A673 (cell line): ENCODE measurements at regions not wholly inside any gene's neighbourhood (a gene's known extent, or its start where the extent isn't known, plus 50 kb on each side); places are given as distances from the start of the nearest gene placed in this dataset.
"Not testable (repeated sequence)": the region's sequence is repeated elsewhere in the genome, so short reads cannot be mapped to it uniquely, and the experiment has no call there.

Experiments used
- BruUV-seq: library from RNA; stranded (reverse); fragments of 400-500 nt; replicated peaks from 2 replicates; lab custom pipeline; 2021; lab: Mats Ljungman, UMichigan
- CTCF ChIA-PET: fragments of 300-600 bp; sonication (Branson Sonifier 250); formaldehyde crosslinking; loops from one replicate; lab custom pipeline; 2022; ENCODE audit warnings: antibody characterized with exemption; lab: Charles Lee
- POLR2A ChIA-PET: fragments of 300-600 bp; sonication (Branson Sonifier 250); formaldehyde crosslinking; loops from one replicate; lab custom pipeline; 2022; ENCODE audit warnings: antibody characterized with exemption; ENCODE audit not compliant: low non-redundant PET; lab: Charles Lee
- DNase-seq: peaks from one replicate; pipeline ENCODE4 v3.0.0-alpha.2; 2015; ENCODE audit warnings: low spot score
- H3K27ac ChIP-seq: fragments of 200-600 bp; sonication (generic); 2 replicates; pipeline ENCODE4 v1.5.1; 2016; ENCODE audit warnings: mixed run types, low read depth, mild to moderate bottlenecking, mixed read lengths, antibody characterized with exemption, low read length; ENCODE audit not compliant: poor library complexity, severe bottlenecking
- H3K27me3 ChIP-seq: fragments of 200-600 bp; sonication (generic); replicated peaks from 2 replicates; pipeline ENCODE4 v1.6.1; 2017; ENCODE audit warnings: mixed run types, low read depth, mild to moderate bottlenecking, mixed read lengths, antibody characterized with exemption, low read length; ENCODE audit not compliant: insufficient read depth, poor library complexity
- H3K36me3 ChIP-seq: fragments of 200-600 bp; sonication (generic); 2 replicates; pipeline ENCODE4 v1.6.1; 2016; ENCODE audit warnings: mixed run types, mild to moderate bottlenecking, mixed read lengths, antibody characterized with exemption, low read length; ENCODE audit not compliant: insufficient read depth, poor library complexity, severe bottlenecking
- H3K4me1 ChIP-seq: fragments of 200-600 bp; sonication (generic); 2 replicates; pipeline ENCODE4 v1.6.1; 2017; ENCODE audit warnings: mixed run types, mild to moderate bottlenecking, mixed read lengths, antibody characterized with exemption, low read length; ENCODE audit not compliant: insufficient read depth, poor library complexity, severe bottlenecking
- H3K4me3 ChIP-seq: fragments of 200-600 bp; sonication (generic); 2 replicates; pipeline ENCODE4 v1.5.1; 2016; ENCODE audit warnings: low read depth, mixed run types, mild to moderate bottlenecking, mixed read lengths, low read length; ENCODE audit not compliant: poor library complexity, severe bottlenecking
- H3K9me3 ChIP-seq: fragments of 200-600 bp; sonication (generic); 2 replicates; pipeline ENCODE4 v1.6.1; 2016; ENCODE audit warnings: mixed run types, low read depth, mild to moderate bottlenecking, mixed read lengths, antibody characterized with exemption, low read length; ENCODE audit not compliant: poor library complexity, severe bottlenecking
- EZH2 ChIP-seq: fragments of 200-600 bp; sonication (generic); IDR thresholded peaks from 2 replicates; pipeline ENCODE4 v1.6.1; 2017; ENCODE audit warnings: borderline replicate concordance, low read depth, mild to moderate bottlenecking, mixed read lengths, antibody characterized with exemption, low read length; ENCODE audit not compliant: poor library complexity, severe bottlenecking
- intact Hi-C: fragments of 100-400 bp; cut with micrococcal nuclease; formaldehyde crosslinking; loops from one replicate; pipeline ENCODE4 v1.10.0; 2022; ENCODE audit not compliant: unreplicated experiment
- TF ChIP-seq, protein P1 (sequence below): fragments of 300-800, 200-600 bp; sonication (generic); conservative IDR thresholded peaks from 2 replicates; pipeline ENCODE4 v1.5.1; 2017; ENCODE audit warnings: low read depth, mild to moderate bottlenecking, antibody characterized with exemption, low read length, moderate library complexity, mixed read lengths

DNA sequence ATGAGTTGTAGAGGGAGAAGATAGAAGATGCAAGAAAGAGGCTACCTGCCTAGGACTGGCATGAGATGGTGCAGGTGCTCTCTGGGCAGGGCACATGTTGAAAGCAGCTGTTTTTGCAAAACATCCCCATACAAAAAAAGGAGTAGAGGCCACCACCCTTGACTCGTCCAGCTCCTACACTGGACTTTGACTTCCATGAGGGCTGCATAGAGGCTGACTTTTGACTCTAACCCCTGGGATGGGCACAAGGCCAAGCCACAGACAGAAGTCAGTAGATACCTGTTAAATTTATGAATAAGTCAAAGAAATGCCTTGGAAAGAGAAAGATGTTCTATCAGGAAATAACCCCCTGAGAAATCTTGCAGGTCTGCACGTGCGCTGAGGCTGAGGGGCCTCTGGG, 1139.1 kb upstream of the TMEM132C start:
- Histone ChIP-seq H3K27ac (no peak overlapping the region), H3K36me3 (no peaks in the 10 kb centered on the region), H3K4me1 (no peaks in the 10 kb centered on the region), H3K9me3 (no peaks in the 10 kb centered on the region), H3K27me3 (no peaks in the 10 kb centered on the region), H3K4me3 (no peak overlapping the region)
- DNase-seq, result no peak
- BruUV-seq, result no TSS peak
- CTCF ChIA-PET, result no interaction called here
- TF ChIP-seq EZH2, result no peak
- TF ChIP-seq, protein P1, sequence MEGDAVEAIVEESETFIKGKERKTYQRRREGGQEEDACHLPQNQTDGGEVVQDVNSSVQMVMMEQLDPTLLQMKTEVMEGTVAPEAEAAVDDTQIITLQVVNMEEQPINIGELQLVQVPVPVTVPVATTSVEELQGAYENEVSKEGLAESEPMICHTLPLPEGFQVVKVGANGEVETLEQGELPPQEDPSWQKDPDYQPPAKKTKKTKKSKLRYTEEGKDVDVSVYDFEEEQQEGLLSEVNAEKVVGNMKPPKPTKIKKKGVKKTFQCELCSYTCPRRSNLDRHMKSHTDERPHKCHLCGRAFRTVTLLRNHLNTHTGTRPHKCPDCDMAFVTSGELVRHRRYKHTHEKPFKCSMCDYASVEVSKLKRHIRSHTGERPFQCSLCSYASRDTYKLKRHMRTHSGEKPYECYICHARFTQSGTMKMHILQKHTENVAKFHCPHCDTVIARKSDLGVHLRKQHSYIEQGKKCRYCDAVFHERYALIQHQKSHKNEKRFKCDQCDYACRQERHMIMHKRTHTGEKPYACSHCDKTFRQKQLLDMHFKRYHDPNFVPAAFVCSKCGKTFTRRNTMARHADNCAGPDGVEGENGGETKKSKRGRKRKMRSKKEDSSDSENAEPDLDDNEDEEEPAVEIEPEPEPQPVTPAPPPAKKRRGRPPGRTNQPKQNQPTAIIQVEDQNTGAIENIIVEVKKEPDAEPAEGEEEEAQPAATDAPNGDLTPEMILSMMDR, result no peak
- intact Hi-C loops, result no loop called here
- POLR2A ChIA-PET, result no interaction called here

DNA sequence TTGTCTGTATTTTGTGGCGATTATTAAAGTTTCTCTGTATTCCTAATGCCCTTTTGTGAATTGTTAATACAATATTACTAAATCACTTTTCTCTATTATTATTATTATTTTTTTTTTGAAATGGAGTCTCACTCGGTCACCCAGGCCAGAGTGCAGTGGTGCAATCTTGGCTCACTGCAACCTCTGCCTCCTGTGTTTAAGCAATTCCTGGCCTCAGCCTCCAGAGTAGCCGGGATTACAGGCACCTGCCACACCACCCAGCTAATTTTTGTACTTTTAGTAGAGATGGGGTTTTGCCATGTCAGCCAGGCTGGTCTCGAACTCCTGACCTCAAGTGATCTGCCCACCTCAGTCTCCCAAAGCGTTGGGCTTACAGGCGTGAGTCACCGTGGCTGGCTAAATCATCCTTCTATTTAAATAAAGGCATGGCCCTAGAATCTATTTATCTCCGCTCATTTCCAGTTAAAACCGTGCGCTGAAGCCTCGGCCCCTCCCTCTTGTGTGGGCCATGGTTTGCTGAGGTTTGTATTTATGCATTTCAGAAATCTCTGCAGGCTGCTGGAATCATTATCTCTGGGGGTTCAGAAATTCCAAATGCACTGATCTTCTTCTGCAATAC, 1136.4 kb upstream of the TMEM132C start:
- BruUV-seq, result no TSS peak
- intact Hi-C loops, result no loop called here
- Histone ChIP-seq H3K27ac (no peak overlapping the region), H3K4me3 (no peak overlapping the region), H3K9me3 (no peaks in the 10 kb centered on the region), H3K27me3 (no peaks in the 10 kb centered on the region), H3K4me1 (no peaks in the 10 kb centered on the region), H3K36me3 (no peaks in the 10 kb centered on the region)
- POLR2A ChIA-PET, result no interaction called here
- CTCF ChIA-PET, result no interaction called here
- DNase-seq, result no peak
- TF ChIP-seq, protein P1, result no peak
- no peak for TF ChIP-seq EZH2

DNA sequence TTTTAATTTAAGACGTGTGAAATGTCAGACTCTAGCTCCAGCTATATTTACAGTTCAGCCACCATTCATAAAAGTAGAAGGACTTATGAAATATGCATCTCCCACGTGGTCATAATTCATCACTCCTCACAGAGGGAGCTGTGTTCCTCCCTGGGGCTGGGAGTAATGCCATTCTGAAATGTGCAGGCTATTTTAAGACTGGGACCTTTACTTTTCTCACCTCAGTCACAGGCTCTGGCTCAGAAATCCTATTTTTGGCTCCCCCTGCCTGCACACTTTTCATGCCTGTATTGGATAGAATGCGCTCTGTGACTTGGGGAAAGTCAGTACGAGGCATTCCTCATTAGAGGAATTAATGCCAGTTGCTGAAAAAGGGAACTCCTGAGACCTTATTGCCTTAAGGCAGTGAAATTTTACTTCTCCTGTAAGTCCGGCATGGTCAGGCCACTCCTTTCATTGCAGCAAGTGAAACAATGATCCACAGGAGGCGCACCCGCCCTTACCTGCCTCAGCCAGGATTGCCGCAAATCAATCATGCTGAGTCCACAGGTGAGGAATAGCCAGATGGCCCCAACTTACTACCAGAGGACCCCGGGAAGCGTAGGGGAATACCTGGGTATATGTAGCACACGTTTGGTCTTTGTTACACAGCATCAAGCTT, 1133.2 kb upstream of the TMEM132C start:
- no peaks in the 10 kb centered on the region for H3K27me3 ChIP-seq
- H3K27ac ChIP-seq, result no peak overlapping the region
- ChIA-PET CTCF (no interaction called here), POLR2A (no interaction called here)
- H3K4me1 ChIP-seq, result no peaks in the 10 kb centered on the region
- no peak overlapping the region for H3K4me3 ChIP-seq
- intact Hi-C loops, result no loop called here
- TF ChIP-seq, protein P1, result no peak
- no peak for TF ChIP-seq EZH2
- H3K36me3 ChIP-seq, result no peaks in the 10 kb centered on the region
- BruUV-seq, result no TSS peak
- no peak for DNase-seq
- no peaks in the 10 kb centered on the region for H3K9me3 ChIP-seq

DNA sequence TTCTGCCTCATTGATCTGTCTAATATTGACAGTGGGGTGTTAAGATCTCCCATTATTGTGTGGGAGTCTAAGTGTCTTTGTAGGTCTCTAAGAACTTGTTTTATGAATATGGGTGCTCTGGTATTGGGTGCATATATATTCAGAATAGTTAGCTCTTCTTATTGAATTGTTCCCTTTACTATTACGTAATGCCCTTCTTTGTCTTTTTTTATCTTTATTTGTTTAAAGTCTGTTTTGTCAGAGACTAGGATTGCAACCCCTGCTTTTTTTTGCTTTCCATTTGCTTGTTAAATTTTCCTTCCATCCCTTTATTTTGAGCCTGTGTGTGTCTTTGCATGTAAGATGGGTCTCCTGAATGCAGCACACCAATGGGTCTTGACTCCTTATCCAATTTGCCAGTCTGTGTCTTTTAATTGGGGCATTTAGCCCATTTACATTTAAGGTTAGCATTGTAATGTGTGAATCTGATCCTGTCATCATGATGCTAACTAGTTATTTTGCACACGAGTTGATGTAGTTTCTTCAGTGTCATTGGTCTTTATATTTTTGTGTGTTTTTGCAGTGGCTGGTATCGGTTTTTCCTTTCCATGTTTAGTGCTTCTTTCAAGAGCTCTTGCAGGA, 1126.0 kb upstream of the TMEM132C start:
- CTCF ChIA-PET, result not testable (repeated sequence)

More for the DNA sequence above, 1126.0 kb upstream of the TMEM132C start:
- POLR2A ChIA-PET, H3K27me3 ChIP-seq, H3K4me3 ChIP-seq, H3K36me3 ChIP-seq, H3K4me1 ChIP-seq, BruUV-seq, DNase-seq, H3K27ac ChIP-seq, H3K9me3 ChIP-seq, intact Hi-C loops: not testable (repeated sequence)
